ENCODE measurements at regions not wholly inside any gene's neighbourhood (a gene's known extent, or its start where the extent isn't known, plus 50 kb on each side); places are given as distances from the start of the nearest gene placed in this dataset.

- no peak overlapping the region for H3K4me3 ChIP-seq
- no peak overlapping the region for H3K27ac ChIP-seq
- DNase-seq: no peak
- no peak for TF ChIP-seq EP300 (IDR thresholded peaks at IDR 0.05; ENCODE audit: low read depth)
- TF ChIP-seq CTCF (IDR thresholded peaks at IDR 0.05): no peak
- no peak for TF ChIP-seq POLR2A (IDR thresholded peaks at IDR 0.05)
- TF ChIP-seq POLR2AphosphoS5 (IDR thresholded peaks at IDR 0.05): no peak
- no peaks in the 10 kb centered on the region for H3K27me3 ChIP-seq
- 88 to 91% methylated on average over 3 to 5 of the region's 5 CpGs for WGBS, 2 donors (ENCODE audit: low coverage in 1 of 2)
- H3K4me1 ChIP-seq: no peaks in the 10 kb centered on the region
- in situ Hi-C loops (cut with MboI; ENCODE audit: low pct_ligation_motif_present in 1 of 4, low pct_unique_long_range_greater_than_20kb in 1 of 4, low sequenced_read_pairs in 3 of 4): no loop called here
- intact Hi-C loops (cut with DNase I; ENCODE audit: low total_unique reads): no loop called here
- no peaks in the 10 kb centered on the region for H3K9me3 ChIP-seq
- no peaks in the 10 kb centered on the region for H3K36me3 ChIP-seq
Measured at GRCh38 chr9:106623558-106623957, 239.4 kb upstream of the ZNF462 start.

DNA sequence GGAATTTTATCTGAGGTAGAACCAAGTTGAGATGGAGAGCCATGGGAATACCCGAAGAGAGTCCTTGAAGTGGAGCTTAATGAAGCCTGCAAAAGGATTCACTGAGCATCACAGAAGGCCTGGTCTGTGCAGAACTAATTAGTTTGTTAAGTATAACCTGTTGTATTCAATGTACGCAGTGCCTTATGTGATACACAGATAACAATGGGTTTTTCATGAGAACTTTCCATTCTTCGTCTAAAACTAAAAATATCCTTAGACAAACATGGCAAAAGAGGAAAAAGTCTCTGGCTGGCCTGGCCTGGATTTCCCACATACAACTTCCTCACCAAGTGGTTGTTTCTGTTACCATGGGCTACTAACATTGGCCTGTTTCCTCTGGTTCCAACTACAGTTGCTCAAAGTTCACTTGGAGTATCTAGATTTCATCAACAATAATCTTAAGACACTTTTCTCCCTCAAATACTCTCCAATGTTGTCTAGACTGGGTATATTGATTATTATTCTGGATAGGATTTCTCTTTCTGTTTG lies 237.6 kb upstream of the ZNF462 start:
- Histone ChIP-seq H3K9me3 (no peaks in the 10 kb centered on the region), H3K4me3 (no peak overlapping the region), H3K36me3 (no peaks in the 10 kb centered on the region), H3K27ac (no peak overlapping the region), H3K27me3 (no peaks in the 10 kb centered on the region), H3K4me1 (no peaks in the 10 kb centered on the region)
- WGBS, 2 donors (ENCODE audit: low coverage in 1 of 2): 70% methylated on average over 3 of the region's 3 CpGs; no CpG with 5 or more reads in 1 of the 2 donors
- in situ Hi-C loops (cut with MboI; ENCODE audit: low pct_ligation_motif_present in 1 of 4, low pct_unique_long_range_greater_than_20kb in 1 of 4, low sequenced_read_pairs in 3 of 4) (loop anchor here in 1 of 4 donors (25.0 kb wide), 1 partner anchor 537 kb away; no protein-coding TSS in a partner anchor), intact Hi-C loops (cut with DNase I; ENCODE audit: low total_unique reads) (no loop called here)
- DNase-seq: no peak
- TF ChIP-seq EP300 (IDR thresholded peaks at IDR 0.05; ENCODE audit: low read depth) (no peak), CTCF (IDR thresholded peaks at IDR 0.05) (no peak), POLR2A (IDR thresholded peaks at IDR 0.05) (no peak), POLR2AphosphoS5 (IDR thresholded peaks at IDR 0.05) (no peak)

- no peaks in the 10 kb centered on the region for H3K4me1 ChIP-seq
- no peak overlapping the region for H3K27ac ChIP-seq
- DNase-seq: no peak
- intact Hi-C loops (cut with DNase I; ENCODE audit: low total_unique reads): no loop called here
- H3K4me3 ChIP-seq: no peak overlapping the region
- no peaks in the 10 kb centered on the region for H3K36me3 ChIP-seq
- 64 to 100% methylated on average over 1 to 6 of the region's 6 CpGs for WGBS, 2 donors (ENCODE audit: low coverage in 1 of 2)
- no peaks in the 10 kb centered on the region for H3K27me3 ChIP-seq
- H3K9me3 ChIP-seq: no peaks in the 10 kb centered on the region
- TF ChIP-seq POLR2AphosphoS5 (IDR thresholded peaks at IDR 0.05): no peak
- no peak for TF ChIP-seq EP300 (IDR thresholded peaks at IDR 0.05; ENCODE audit: low read depth)
- TF ChIP-seq POLR2A (IDR thresholded peaks at IDR 0.05): no peak
- TF ChIP-seq CTCF (IDR thresholded peaks at IDR 0.05): no peak
- in situ Hi-C loops (cut with MboI; ENCODE audit: low pct_ligation_motif_present in 1 of 4, low pct_unique_long_range_greater_than_20kb in 1 of 4, low sequenced_read_pairs in 3 of 4): loop anchor here in 1 of 4 donors (25.0 kb wide), 1 partner anchor 535 kb away; no protein-coding TSS in a partner anchor
Measured at GRCh38 chr9:106626936-106627335, 236.0 kb upstream of the ZNF462 start.

- Histone ChIP-seq H3K4me1 (no peaks in the 10 kb centered on the region), H3K9me3 (no peaks in the 10 kb centered on the region), H3K4me3 (no peak overlapping the region), H3K27me3 (no peaks in the 10 kb centered on the region), H3K36me3 (no peaks in the 10 kb centered on the region), H3K27ac (no peak overlapping the region)
- 55 to 57% methylated on average over 3 of the region's 3 CpGs for WGBS, 2 donors (ENCODE audit: low coverage in 1 of 2)
- DNase-seq: no peak
- TF ChIP-seq CTCF (IDR thresholded peaks at IDR 0.05) (no peak), EP300 (IDR thresholded peaks at IDR 0.05; ENCODE audit: low read depth) (no peak), POLR2A (IDR thresholded peaks at IDR 0.05) (no peak), POLR2AphosphoS5 (IDR thresholded peaks at IDR 0.05) (no peak)
- in situ Hi-C loops (cut with MboI; ENCODE audit: low pct_ligation_motif_present in 1 of 4, low pct_unique_long_range_greater_than_20kb in 1 of 4, low sequenced_read_pairs in 3 of 4): loop anchor here in 1 of 4 donors (25.0 kb wide), 1 partner anchor 530 kb away; no protein-coding TSS in a partner anchor
- intact Hi-C loops (cut with DNase I; ENCODE audit: low total_unique reads): no loop called here
Measured at GRCh38 chr9:106632621-106633020, 230.3 kb upstream of the ZNF462 start.
